ENCODE measurements at regions not wholly inside any gene's neighbourhood (a gene's known extent, or its start where the extent isn't known, plus 50 kb on each side); places are given as distances from the start of the nearest gene placed in this dataset.

DNA sequence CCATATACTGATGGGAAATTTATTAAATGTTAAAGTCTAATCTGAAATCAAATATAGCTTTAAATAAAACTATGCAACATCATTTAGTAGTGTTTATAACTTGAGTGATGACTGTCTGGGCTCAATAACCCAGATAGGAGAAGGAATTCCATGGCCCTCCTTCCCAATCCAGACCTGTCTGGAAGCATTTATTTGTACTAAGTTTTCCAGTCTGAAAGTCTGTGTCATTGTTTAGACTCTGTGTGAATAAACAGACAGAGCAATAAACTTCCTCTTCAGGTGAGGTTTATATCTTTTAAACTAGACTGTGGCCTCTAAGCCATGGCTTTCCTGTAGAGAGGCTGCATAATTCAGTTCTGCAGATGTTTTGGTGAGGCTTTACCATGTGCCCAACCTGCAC, 176.4 kb downstream of the SOX4 start:
- TF ChIP-seq SPI1 (IDR thresholded peaks at IDR 0.05; ENCODE audit: borderline replicate concordance, low read depth) (no peak), GABPA (IDR thresholded peaks at IDR 0.05; ENCODE audit: low read depth) (no peak), POLR2AphosphoS5 (IDR thresholded peaks at IDR 0.05; ENCODE audit: low read depth) (no peak)
- no peak for DNase-seq (ENCODE audit: low read depth in 1 of 2, low spot score in 1 of 2)
- Histone ChIP-seq H3K4me3 (replicated peaks; ENCODE audit: insufficient read depth, low read length) (no peak overlapping the region), H3K27ac (replicated peaks) (no peak overlapping the region), H3K27me3 (ENCODE audit: insufficient read depth, poor library complexity, severe bottlenecking) (no peaks in the 10 kb centered on the region)

DNA sequence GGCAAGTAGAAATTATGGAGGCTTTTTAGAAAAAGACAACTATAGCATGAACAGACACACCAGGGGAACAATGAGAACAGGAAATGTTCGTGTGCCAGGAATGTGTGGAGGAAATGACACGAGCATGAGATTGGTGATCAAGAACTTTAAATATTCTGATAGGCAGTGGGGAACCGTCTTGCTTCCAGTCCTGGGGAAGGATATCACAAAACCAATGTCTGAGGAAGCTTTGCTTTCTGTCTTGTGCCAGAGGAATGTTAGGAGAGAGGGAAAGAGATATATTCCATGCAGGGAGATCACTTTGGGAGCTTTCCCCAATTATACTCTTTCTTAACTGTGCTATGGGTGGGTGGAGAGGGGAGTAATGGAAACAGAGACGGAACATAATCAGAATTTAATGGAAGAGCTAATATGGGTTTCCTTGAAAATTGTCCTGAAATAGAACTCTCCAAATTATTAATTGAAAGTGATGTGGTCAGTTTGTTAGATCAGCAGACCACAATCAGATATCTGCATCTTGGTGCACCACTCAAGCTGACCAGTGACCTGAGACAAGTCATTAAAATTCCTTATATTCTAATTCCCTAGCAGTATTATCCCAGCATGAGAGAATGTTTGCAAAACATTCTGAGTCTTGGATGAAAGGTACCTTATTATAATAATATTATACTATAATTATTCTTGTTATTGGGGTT, 178.2 kb downstream of the SOX4 start:
- no peak overlapping the region for H3K4me3 ChIP-seq (replicated peaks; ENCODE audit: insufficient read depth, low read length)

DNA sequence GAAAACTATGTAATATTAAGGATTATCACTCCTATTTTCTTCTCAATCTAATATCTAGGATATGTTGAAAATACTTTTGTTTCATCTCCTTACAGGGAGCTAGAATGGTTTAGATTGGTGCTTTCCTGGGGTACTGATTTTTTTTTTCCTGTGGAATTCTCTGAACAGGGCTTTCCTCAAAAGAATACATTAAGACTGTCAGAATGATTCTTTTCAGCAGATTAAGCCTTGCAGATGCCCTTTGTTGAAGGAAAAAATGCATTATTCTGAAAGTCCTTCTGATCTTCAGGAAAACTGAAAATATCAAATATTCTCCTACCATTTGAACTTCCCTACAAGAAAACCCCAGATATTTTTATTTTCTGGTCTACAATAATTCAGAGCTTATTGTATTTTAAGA, 178.9 kb downstream of the SOX4 start:
- no peak for TF ChIP-seq GABPA (IDR thresholded peaks at IDR 0.05; ENCODE audit: low read depth)
- TF ChIP-seq, protein P1, sequence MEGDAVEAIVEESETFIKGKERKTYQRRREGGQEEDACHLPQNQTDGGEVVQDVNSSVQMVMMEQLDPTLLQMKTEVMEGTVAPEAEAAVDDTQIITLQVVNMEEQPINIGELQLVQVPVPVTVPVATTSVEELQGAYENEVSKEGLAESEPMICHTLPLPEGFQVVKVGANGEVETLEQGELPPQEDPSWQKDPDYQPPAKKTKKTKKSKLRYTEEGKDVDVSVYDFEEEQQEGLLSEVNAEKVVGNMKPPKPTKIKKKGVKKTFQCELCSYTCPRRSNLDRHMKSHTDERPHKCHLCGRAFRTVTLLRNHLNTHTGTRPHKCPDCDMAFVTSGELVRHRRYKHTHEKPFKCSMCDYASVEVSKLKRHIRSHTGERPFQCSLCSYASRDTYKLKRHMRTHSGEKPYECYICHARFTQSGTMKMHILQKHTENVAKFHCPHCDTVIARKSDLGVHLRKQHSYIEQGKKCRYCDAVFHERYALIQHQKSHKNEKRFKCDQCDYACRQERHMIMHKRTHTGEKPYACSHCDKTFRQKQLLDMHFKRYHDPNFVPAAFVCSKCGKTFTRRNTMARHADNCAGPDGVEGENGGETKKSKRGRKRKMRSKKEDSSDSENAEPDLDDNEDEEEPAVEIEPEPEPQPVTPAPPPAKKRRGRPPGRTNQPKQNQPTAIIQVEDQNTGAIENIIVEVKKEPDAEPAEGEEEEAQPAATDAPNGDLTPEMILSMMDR (IDR thresholded peaks at IDR 0.05; ENCODE audit: insufficient read depth, low read length), result no peak
- TF ChIP-seq SPI1 (IDR thresholded peaks at IDR 0.05; ENCODE audit: borderline replicate concordance, low read depth), result no peak
- Histone ChIP-seq H3K27ac (replicated peaks) (no peak overlapping the region), H3K4me3 (replicated peaks; ENCODE audit: insufficient read depth, low read length) (no peak overlapping the region), H3K27me3 (ENCODE audit: insufficient read depth, poor library complexity, severe bottlenecking) (no peaks in the 10 kb centered on the region)
- DNase-seq (ENCODE audit: low read depth in 1 of 2, low spot score in 1 of 2), result no peak

More for the DNA sequence above, 178.2 kb downstream of the SOX4 start:
- TF ChIP-seq, protein P2, sequence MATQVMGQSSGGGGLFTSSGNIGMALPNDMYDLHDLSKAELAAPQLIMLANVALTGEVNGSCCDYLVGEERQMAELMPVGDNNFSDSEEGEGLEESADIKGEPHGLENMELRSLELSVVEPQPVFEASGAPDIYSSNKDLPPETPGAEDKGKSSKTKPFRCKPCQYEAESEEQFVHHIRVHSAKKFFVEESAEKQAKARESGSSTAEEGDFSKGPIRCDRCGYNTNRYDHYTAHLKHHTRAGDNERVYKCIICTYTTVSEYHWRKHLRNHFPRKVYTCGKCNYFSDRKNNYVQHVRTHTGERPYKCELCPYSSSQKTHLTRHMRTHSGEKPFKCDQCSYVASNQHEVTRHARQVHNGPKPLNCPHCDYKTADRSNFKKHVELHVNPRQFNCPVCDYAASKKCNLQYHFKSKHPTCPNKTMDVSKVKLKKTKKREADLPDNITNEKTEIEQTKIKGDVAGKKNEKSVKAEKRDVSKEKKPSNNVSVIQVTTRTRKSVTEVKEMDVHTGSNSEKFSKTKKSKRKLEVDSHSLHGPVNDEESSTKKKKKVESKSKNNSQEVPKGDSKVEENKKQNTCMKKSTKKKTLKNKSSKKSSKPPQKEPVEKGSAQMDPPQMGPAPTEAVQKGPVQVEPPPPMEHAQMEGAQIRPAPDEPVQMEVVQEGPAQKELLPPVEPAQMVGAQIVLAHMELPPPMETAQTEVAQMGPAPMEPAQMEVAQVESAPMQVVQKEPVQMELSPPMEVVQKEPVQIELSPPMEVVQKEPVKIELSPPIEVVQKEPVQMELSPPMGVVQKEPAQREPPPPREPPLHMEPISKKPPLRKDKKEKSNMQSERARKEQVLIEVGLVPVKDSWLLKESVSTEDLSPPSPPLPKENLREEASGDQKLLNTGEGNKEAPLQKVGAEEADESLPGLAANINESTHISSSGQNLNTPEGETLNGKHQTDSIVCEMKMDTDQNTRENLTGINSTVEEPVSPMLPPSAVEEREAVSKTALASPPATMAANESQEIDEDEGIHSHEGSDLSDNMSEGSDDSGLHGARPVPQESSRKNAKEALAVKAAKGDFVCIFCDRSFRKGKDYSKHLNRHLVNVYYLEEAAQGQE (IDR thresholded peaks at IDR 0.05; ENCODE audit: insufficient replicate concordance, low read depth), result no peak
- no peak for TF ChIP-seq GABPA (IDR thresholded peaks at IDR 0.05; ENCODE audit: low read depth)
- TF ChIP-seq, protein P1 (IDR thresholded peaks at IDR 0.05; ENCODE audit: insufficient read depth, low read length), result no peak
- no peak for TF ChIP-seq POLR2AphosphoS5 (IDR thresholded peaks at IDR 0.05; ENCODE audit: low read depth)
- TF ChIP-seq SPI1 (IDR thresholded peaks at IDR 0.05; ENCODE audit: borderline replicate concordance, low read depth), result no peak
- Histone ChIP-seq H3K27me3 (ENCODE audit: insufficient read depth, poor library complexity, severe bottlenecking) (no peaks in the 10 kb centered on the region), H3K27ac (replicated peaks) (no peak overlapping the region)
- no peak for DNase-seq (ENCODE audit: low read depth in 1 of 2, low spot score in 1 of 2)

DNA sequence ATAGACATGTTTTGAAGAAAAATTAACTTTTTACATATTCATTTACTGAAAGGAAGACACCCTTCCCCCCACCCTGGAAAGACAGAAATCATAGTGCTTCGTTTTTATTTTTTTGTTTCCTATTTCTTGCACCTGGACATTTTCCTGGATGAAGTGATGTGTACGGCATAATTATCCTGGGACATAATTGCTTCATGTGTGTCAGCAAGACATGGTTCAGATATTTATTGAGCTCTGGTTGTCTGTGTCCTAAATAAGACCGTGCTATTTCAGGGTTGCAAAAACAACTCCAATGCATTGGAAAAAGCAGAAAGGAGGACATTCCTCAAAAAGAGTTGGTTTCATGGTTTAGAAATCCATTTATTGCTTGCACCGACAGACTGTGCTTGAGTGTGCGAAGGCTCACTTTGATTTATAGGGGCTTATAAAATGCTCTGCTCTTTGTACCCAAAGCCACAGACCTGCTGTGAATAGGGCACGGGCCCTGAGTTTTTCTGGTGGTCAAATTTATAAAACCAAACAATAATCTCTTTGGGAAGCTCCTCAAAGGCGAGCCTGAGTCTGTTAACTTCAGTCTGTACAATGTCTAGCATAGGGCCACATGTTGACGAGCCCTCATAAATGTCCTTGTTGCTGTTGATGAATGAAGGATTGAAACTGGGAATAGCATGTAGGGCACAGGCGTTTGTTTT, 179.5 kb downstream of the SOX4 start:
- DNase-seq (ENCODE audit: low read depth in 1 of 2, low spot score in 1 of 2), result no peak
- no peak overlapping the region for H3K4me3 ChIP-seq (replicated peaks; ENCODE audit: insufficient read depth, low read length)
- TF ChIP-seq, protein P2 (IDR thresholded peaks at IDR 0.05; ENCODE audit: insufficient replicate concordance, low read depth), result no peak
- TF ChIP-seq POLR2AphosphoS5 (IDR thresholded peaks at IDR 0.05; ENCODE audit: low read depth) (no peak), GABPA (IDR thresholded peaks at IDR 0.05; ENCODE audit: low read depth) (no peak), SPI1 (IDR thresholded peaks at IDR 0.05; ENCODE audit: borderline replicate concordance, low read depth) (no peak)
- TF ChIP-seq, protein P1 (IDR thresholded peaks at IDR 0.05; ENCODE audit: insufficient read depth, low read length), result no peak
- no peaks in the 10 kb centered on the region for H3K27me3 ChIP-seq (ENCODE audit: insufficient read depth, poor library complexity, severe bottlenecking)
- no peak overlapping the region for H3K27ac ChIP-seq (replicated peaks)
